DND-41 (cell line): ENCODE measurements at regions not wholly inside any gene's neighbourhood (a gene's known extent, or its start where the extent isn't known, plus 50 kb on each side); places are given as distances from the start of the nearest gene placed in this dataset.

Experiments used
- ATAC-seq: fragments of 200-7000 bp; cut with Tn5 transposase; 3 replicates; pipeline ENCODE4 v1.9.1; 2021; ENCODE audit warnings: low read depth; ENCODE audit not compliant: insufficient read depth
- DNase-seq: peaks from one replicate; pipeline ENCODE4 v3.0.0-alpha.2; 2020
- H2AFZ ChIP-seq: 2 replicates; pipeline ENCODE4 v1.6.0; 2012; ENCODE audit warnings: low read depth, low read length
- H3K27ac ChIP-seq: 2 replicates; pipeline ENCODE4 v1.5.1; 2012; ENCODE audit warnings: low read length, inconsistent platforms
- H3K27me3 ChIP-seq: fragments of 200-600 bp; sonication (generic); 2 replicates; pipeline ENCODE4 v1.6.0; 2012; ENCODE audit warnings: low read length, mild to moderate bottlenecking, inconsistent platforms; ENCODE audit not compliant: insufficient read depth, poor library complexity
- H3K36me3 ChIP-seq: 2 replicates; pipeline ENCODE4 v1.5.1; 2012; ENCODE audit warnings: low read length, inconsistent platforms; ENCODE audit not compliant: insufficient read depth
- H3K4me1 ChIP-seq: 2 replicates; pipeline ENCODE4 v1.5.1; 2012; ENCODE audit warnings: mild to moderate bottlenecking, low read length; ENCODE audit not compliant: insufficient read depth
- H3K4me2 ChIP-seq: 2 replicates; pipeline ENCODE4 v1.6.0; 2012; ENCODE audit warnings: mild to moderate bottlenecking, moderate library complexity, low read length, inconsistent platforms; ENCODE audit not compliant: insufficient read depth
- H3K4me3 ChIP-seq, 2 experiments: fragments of 200-600 bp in 1 of 2; shearing (Covaris generic) in 1 of 2; 2 replicates each; pipeline ENCODE4 v1.5.1; 2012 to 2016; ENCODE audit warnings: inconsistent platforms in 2 of 2, low read length in 2 of 2, mild to moderate bottlenecking in 2 of 2, low read depth in 1 of 2, moderate library complexity in 1 of 2
- H3K79me2 ChIP-seq: 2 replicates; pipeline ENCODE4 v1.6.0; 2012; ENCODE audit warnings: low read length, inconsistent platforms; ENCODE audit not compliant: insufficient read depth
- H3K9ac ChIP-seq: 2 replicates; pipeline ENCODE4 v1.6.0; 2012; ENCODE audit warnings: low read depth, mild to moderate bottlenecking, inconsistent platforms, low read length, moderate library complexity
- H3K9me3 ChIP-seq: 2 replicates; pipeline ENCODE4 v1.5.1; 2012; ENCODE audit warnings: low read length, moderate library complexity, mild to moderate bottlenecking, inconsistent platforms; ENCODE audit not compliant: insufficient read depth, severe bottlenecking
- H4K20me1 ChIP-seq: 2 replicates; pipeline ENCODE4 v1.6.0; 2012; ENCODE audit warnings: low read length; ENCODE audit not compliant: insufficient read depth
- EZH2 ChIP-seq: IDR thresholded peaks from 3 replicates; pipeline ENCODE4 v1.6.1; 2012; ENCODE audit warnings: borderline replicate concordance, low read depth, mild to moderate bottlenecking, moderate library complexity, low read length, inconsistent platforms; ENCODE audit not compliant: severe bottlenecking
- TF ChIP-seq, protein P1 (sequence below): IDR thresholded peaks from 2 replicates; pipeline ENCODE4 v1.5.1; 2012; ENCODE audit warnings: borderline replicate concordance, low read length, moderate library complexity, mild to moderate bottlenecking; ENCODE audit not compliant: poor library complexity, severe bottlenecking; ENCODE audit errors: extremely low read depth

DNA sequence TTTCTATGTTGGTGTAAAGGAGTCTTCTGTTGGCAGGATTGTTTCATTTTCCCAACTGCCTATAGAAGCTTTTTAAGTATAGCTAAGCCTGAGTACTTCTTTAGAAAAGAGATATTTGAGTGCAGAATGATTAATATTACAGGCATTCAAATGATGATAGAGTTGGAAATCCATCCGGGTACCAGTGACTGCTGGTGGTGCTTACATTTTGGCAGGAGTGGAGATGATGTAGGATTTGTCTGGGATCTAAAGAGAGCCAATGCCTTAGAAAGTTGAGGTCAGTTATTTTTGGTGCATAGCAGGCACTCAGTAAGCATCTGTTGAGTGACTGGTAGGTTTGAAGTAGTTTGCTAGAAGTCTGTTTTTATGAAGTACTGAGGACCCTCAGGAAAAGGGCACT, 433.5 kb downstream of the DMAC1 start:
- Histone ChIP-seq H3K9ac (no peak overlapping the region), H3K27ac (no peak overlapping the region), H3K79me2 (no peaks in the 10 kb centered on the region), H3K4me1 (no peaks in the 10 kb centered on the region), H3K27me3 (no peaks in the 10 kb centered on the region), H3K9me3 (no peaks in the 10 kb centered on the region), H3K36me3 (no peaks in the 10 kb centered on the region), H4K20me1 (no peaks in the 10 kb centered on the region), H2AFZ (no peak overlapping the region), H3K4me2 (no peak overlapping the region), H3K4me3 (no peak overlapping the region)
- no peak for TF ChIP-seq EZH2
- TF ChIP-seq, protein P1, sequence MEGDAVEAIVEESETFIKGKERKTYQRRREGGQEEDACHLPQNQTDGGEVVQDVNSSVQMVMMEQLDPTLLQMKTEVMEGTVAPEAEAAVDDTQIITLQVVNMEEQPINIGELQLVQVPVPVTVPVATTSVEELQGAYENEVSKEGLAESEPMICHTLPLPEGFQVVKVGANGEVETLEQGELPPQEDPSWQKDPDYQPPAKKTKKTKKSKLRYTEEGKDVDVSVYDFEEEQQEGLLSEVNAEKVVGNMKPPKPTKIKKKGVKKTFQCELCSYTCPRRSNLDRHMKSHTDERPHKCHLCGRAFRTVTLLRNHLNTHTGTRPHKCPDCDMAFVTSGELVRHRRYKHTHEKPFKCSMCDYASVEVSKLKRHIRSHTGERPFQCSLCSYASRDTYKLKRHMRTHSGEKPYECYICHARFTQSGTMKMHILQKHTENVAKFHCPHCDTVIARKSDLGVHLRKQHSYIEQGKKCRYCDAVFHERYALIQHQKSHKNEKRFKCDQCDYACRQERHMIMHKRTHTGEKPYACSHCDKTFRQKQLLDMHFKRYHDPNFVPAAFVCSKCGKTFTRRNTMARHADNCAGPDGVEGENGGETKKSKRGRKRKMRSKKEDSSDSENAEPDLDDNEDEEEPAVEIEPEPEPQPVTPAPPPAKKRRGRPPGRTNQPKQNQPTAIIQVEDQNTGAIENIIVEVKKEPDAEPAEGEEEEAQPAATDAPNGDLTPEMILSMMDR: no peak
- ATAC-seq (no peak), DNase-seq (no peak)

DNA sequence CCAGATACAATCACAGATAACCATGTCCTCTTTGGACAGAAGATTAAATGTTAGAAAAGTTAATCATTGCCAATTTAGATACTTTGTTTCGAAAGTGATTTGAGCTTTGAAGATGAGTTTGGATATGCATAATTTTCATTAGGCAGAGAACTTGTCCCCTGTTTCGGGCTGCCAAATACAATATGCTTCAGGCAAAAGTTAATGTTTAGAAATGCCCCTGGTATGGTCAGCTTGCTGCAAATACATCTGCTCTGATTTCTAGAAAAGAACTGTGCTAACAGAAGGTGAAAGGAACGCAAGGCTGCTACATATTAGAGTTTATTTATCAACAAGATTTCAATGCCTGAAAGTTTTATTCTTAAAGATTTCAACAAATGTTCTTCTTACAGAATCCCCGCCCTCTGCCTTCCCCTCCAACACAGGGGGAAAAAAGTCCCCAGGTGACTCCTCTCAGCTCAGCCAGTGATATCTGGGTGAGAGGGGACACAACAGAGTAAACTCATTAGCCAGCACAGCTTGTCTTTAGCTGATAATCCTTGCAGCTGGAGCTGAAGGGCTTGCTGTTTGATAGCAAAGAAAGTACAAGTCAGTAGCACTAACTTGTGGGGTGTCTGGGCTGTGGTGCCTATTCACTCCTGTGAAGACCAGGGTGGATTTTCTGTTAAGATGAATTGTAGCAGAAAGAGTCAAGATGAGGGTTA, 435.7 kb downstream of the DMAC1 start:
- TF ChIP-seq EZH2: no peak
- TF ChIP-seq, protein P1: no peak
- H3K9ac ChIP-seq: no peak overlapping the region
- no peaks in the 10 kb centered on the region for H3K36me3 ChIP-seq
- H3K9me3 ChIP-seq: no peaks in the 10 kb centered on the region
- no peak overlapping the region for H3K4me3 ChIP-seq
- no peak for DNase-seq
- no peaks in the 10 kb centered on the region for H3K27me3 ChIP-seq
- H3K27ac ChIP-seq: no peak overlapping the region
- no peak overlapping the region for H3K4me2 ChIP-seq
- no peaks in the 10 kb centered on the region for H3K4me1 ChIP-seq
- ATAC-seq: no peak
- H4K20me1 ChIP-seq: no peaks in the 10 kb centered on the region
- H3K79me2 ChIP-seq: no peaks in the 10 kb centered on the region
- H2AFZ ChIP-seq: no peak overlapping the region

DNA sequence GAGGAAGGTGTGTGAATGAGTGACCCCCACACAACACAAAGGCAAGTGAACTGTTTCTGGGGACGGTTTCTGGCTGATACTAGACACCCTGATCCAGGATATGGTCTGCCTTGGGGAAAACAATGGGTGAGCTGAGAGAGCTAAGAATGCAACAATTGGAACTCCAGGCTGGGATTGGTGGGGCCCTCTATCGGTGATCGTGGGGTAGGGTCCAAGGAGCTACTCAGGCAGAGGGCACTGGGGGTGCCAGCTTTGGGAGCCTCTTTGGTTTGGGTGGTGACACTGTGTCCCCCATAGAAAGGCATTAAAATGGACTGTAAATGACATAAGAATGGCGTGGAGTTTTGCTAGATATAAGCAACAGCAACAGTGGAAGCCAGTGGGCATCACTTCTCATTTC, 439.1 kb downstream of the DMAC1 start:
- H3K4me3 ChIP-seq: no peak overlapping the region
- no peaks in the 10 kb centered on the region for H4K20me1 ChIP-seq
- H3K79me2 ChIP-seq: no peaks in the 10 kb centered on the region
- H3K27ac ChIP-seq: no peak overlapping the region
- H2AFZ ChIP-seq: no peak overlapping the region
- no peaks in the 10 kb centered on the region for H3K9me3 ChIP-seq
- no peak for ATAC-seq
- TF ChIP-seq, protein P1: no peak
- no peak for TF ChIP-seq EZH2
- DNase-seq: no peak
- no peaks in the 10 kb centered on the region for H3K27me3 ChIP-seq
- H3K9ac ChIP-seq: no peak overlapping the region
- no peaks in the 10 kb centered on the region for H3K36me3 ChIP-seq
- H3K4me1 ChIP-seq: no peaks in the 10 kb centered on the region
- no peak overlapping the region for H3K4me2 ChIP-seq
